GM12891 (cell line): ENCODE measurements at regions not wholly inside any gene's neighbourhood (a gene's known extent, or its start where the extent isn't known, plus 50 kb on each side); places are given as distances from the start of the nearest gene placed in this dataset.
A peak's percentile ranks its signal among the peaks of the same experiment; 100 is the strongest.

Source experiments
- DNase-seq: peaks from one replicate; pipeline ENCODE4 v3.0.0; 2011; ENCODE audit warnings: low spot score; ENCODE audit not compliant: insufficient read length
- FAIRE-seq: peaks from 2 replicates; lab custom pipeline; 2011; peaks lifted over from hg19 to GRCh38; lab: Jason Lieb, UNC
- PAX5 ChIP-seq: IDR thresholded peaks from 2 replicates; pipeline ENCODE4 v1.6.1; 2011; ENCODE audit warnings: low read length, moderate library complexity, mild to moderate bottlenecking; ENCODE audit not compliant: insufficient read depth, severe bottlenecking
- POLR2A ChIP-seq: IDR thresholded peaks from 2 replicates; pipeline ENCODE4 v1.6.1; 2011; ENCODE audit warnings: low read depth, low read length, control low read depth
- POLR2AphosphoS5 ChIP-seq: IDR thresholded peaks from 2 replicates; pipeline ENCODE4 v1.6.1; 2011; ENCODE audit warnings: low read depth, low read length, control low read depth
- POU2F2 ChIP-seq: IDR thresholded peaks from 2 replicates; pipeline ENCODE4 v1.6.1; 2011; ENCODE audit warnings: low read depth, mild to moderate bottlenecking, control low read depth, low read length, moderate library complexity
- SPI1 ChIP-seq: IDR thresholded peaks from 2 replicates; pipeline ENCODE4 v1.6.1; 2011; ENCODE audit warnings: low read depth, low read length, control low read depth
- TAF1 ChIP-seq: IDR thresholded peaks from 2 replicates; pipeline ENCODE4 v1.6.1; 2011; ENCODE audit warnings: low read depth, low read length, control low read depth

DNA sequence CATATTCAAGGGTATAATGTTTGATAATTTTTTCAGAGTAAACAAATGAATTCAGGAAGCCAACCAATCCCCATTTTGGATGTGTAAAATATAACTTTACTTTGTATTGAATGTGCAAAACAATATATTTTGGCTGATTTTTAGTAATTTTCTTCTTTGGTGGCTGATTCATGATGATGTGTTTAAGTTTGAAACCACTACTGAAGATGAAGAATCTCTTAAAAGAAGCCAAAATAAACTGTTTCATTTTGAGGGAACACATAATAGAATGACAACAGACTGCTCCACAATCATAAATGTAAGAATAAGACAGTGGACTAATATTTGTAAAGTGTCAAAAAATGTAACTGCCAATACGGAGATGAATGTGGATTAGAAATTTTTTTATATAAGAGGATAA, 52.5 kb upstream of the TRIM43 start:
- FAIRE-seq (no peak), DNase-seq (no peak)
- no peak for TF ChIP-seq TAF1
- TF ChIP-seq SPI1, result no peak
- no peak for TF ChIP-seq POU2F2
- TF ChIP-seq PAX5, result no peak
- TF ChIP-seq POLR2AphosphoS5, result no peak
- TF ChIP-seq POLR2A, result no peak

DNA sequence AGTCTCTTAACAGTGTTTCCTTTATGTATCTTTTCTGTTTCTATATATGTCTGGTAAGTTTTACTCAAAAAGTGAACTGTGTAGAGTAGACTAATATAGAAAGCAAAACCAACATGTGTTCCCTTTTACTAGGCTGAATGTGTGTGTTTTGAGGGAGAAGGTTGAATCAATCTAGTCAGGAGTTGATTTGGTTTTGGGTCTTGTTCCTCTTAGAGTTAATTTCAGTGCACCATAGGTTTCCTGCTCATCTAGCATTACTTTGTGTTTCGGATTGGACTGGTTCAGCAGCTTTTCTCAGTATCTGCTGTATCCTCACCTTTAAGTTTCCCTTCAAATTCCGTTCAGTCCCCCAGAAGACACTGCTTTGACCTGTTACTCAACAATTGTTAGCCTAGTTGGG, 52.0 kb upstream of the TRIM43 start:
- FAIRE-seq (peak; percentile 92), DNase-seq (no peak)
- TF ChIP-seq PAX5 (no peak), SPI1 (peak; percentile 69), POU2F2 (no peak)
